ENCODE measurements at regions not wholly inside any gene's neighbourhood (a gene's known extent, or its start where the extent isn't known, plus 50 kb on each side); places are given as distances from the start of the nearest gene placed in this dataset.

DNA sequence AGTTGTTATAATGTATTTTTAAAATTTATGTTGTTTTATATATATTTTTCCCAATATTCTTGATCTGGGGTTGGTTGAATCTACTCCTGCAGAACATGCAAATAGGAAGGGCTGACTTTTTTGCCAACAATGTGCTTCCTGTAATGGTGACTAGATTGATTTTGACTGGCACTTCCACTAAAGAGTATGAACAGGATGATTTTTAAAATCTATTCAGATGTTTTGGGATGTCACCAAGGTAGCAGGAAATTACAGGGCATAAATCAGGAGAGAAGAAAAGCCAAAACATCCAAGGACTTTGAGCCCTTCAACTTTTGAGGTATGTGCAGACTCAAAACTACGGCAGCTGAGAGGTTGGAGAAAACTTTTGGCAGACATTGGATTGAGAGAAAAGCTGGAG lies 1047.6 kb downstream of the SLITRK5 start:
- TF ChIP-seq, protein P1, sequence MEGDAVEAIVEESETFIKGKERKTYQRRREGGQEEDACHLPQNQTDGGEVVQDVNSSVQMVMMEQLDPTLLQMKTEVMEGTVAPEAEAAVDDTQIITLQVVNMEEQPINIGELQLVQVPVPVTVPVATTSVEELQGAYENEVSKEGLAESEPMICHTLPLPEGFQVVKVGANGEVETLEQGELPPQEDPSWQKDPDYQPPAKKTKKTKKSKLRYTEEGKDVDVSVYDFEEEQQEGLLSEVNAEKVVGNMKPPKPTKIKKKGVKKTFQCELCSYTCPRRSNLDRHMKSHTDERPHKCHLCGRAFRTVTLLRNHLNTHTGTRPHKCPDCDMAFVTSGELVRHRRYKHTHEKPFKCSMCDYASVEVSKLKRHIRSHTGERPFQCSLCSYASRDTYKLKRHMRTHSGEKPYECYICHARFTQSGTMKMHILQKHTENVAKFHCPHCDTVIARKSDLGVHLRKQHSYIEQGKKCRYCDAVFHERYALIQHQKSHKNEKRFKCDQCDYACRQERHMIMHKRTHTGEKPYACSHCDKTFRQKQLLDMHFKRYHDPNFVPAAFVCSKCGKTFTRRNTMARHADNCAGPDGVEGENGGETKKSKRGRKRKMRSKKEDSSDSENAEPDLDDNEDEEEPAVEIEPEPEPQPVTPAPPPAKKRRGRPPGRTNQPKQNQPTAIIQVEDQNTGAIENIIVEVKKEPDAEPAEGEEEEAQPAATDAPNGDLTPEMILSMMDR (IDR thresholded peaks at IDR 0.05 in 2 of 3, conservative IDR thresholded peaks at IDR 0.05 in 1 of 3; ENCODE audit: borderline replicate concordance in 1 of 3, insufficient read depth in 1 of 3, low read depth in 2 of 3, low read length in 2 of 3): no peak
- TF ChIP-seq CEBPB (IDR thresholded peaks at IDR 0.05; ENCODE audit: low read depth): no peak

All from HCT116 (cell line).